Fibroblast of lung (primary cell): ENCODE measurements at regions not wholly inside any gene's neighbourhood (a gene's known extent, or its start where the extent isn't known, plus 50 kb on each side); places are given as distances from the start of the nearest gene placed in this dataset.

Source experiments
- DNase-seq, 2 donors: peaks; one replicate each; pipeline versions ENCODE4 v3.0.0 to v3.0.0-alpha.2; 2010; ENCODE audit warnings: low read depth in 2 of 2
- H2AFZ ChIP-seq: 2 replicates; pipeline ENCODE4 v1.5.1; 2012; ENCODE audit warnings: low read length, control low read depth, inconsistent platforms
- H3K27ac ChIP-seq: 2 replicates; pipeline ENCODE4 v1.5.1; 2011; ENCODE audit warnings: low read length, control low read depth; ENCODE audit not compliant: insufficient read depth
- H3K27me3 ChIP-seq: 2 replicates; pipeline ENCODE4 v1.5.1; 2011; ENCODE audit warnings: mild to moderate bottlenecking, low read length; ENCODE audit not compliant: control insufficient read depth, insufficient read depth
- H3K36me3 ChIP-seq: 2 replicates; pipeline ENCODE4 v1.5.1; 2011; ENCODE audit warnings: low read length; ENCODE audit not compliant: control insufficient read depth, insufficient read depth
- H3K4me1 ChIP-seq: 2 replicates; pipeline ENCODE4 v1.5.1; 2011; ENCODE audit warnings: low read length; ENCODE audit not compliant: control insufficient read depth, insufficient read depth; ENCODE audit errors: extremely low read depth
- H3K4me2 ChIP-seq: 2 replicates; pipeline ENCODE4 v1.5.1; 2011; ENCODE audit warnings: low read length, control low read depth; ENCODE audit not compliant: insufficient read depth; ENCODE audit errors: extremely low read depth
- H3K4me3 ChIP-seq, 4 experiments: fragments of 200-600 bp in 1 of 4; sonication (generic) in 1 of 4; replicated peaks in 1 of 4; 2 replicates each; pipeline ENCODE4 v1.5.1; 2011 to 2016; ENCODE audit warnings: low read length in 4 of 4, low read depth in 3 of 4, mild to moderate bottlenecking in 3 of 4, control low read depth in 2 of 4, inconsistent platforms in 1 of 4, mixed read lengths in 1 of 4; ENCODE audit not compliant: insufficient read depth in 1 of 4; ENCODE audit errors: control extremely low read depth in 1 of 4
- H3K79me2 ChIP-seq: 2 replicates; pipeline ENCODE4 v1.5.1; 2012; ENCODE audit warnings: mild to moderate bottlenecking, low read length, inconsistent platforms; ENCODE audit not compliant: control insufficient read depth, insufficient read depth
- H3K9ac ChIP-seq: 2 replicates; pipeline ENCODE4 v1.5.1; 2011; ENCODE audit warnings: mild to moderate bottlenecking, low read length, control low read depth; ENCODE audit not compliant: insufficient read depth
- H3K9me3 ChIP-seq: 2 replicates; pipeline ENCODE4 v1.5.1; 2012; ENCODE audit warnings: low read depth, low read length; ENCODE audit not compliant: control insufficient read depth, insufficient read depth
- H4K20me1 ChIP-seq: 2 replicates; pipeline ENCODE4 v1.5.1; 2011; ENCODE audit warnings: low read length; ENCODE audit not compliant: control insufficient read depth, insufficient read depth; ENCODE audit errors: extremely low read depth
- EZH2 ChIP-seq: IDR thresholded peaks from 2 replicates; pipeline ENCODE4 v1.5.1; 2012; ENCODE audit warnings: low read length, control low read depth, mild to moderate bottlenecking; ENCODE audit errors: missing control alignments
- TF ChIP-seq, protein P1 (sequence below), 2 donors: IDR thresholded peaks in 1 of 2; conservative IDR thresholded peaks in 1 of 2; 1 replicate in 1 of 2; 2 replicates in 1 of 2; pipeline ENCODE4 v1.5.1; 2011 to 2012; ENCODE audit warnings: low read length in 2 of 2, control low read depth in 1 of 2, inconsistent platforms in 1 of 2, low read depth in 1 of 2, mild to moderate bottlenecking in 1 of 2

- Histone ChIP-seq H3K9me3 (no peaks in the 10 kb centered on the region), H3K27ac (no peak overlapping the region), H3K4me2 (no peak overlapping the region), H4K20me1 (no peaks in the 10 kb centered on the region), H2AFZ (no peak overlapping the region), H3K79me2 (no peaks in the 10 kb centered on the region), H3K4me1 (no peaks in the 10 kb centered on the region), H3K36me3 (no peaks in the 10 kb centered on the region), H3K9ac (no peak overlapping the region), H3K27me3 (no peaks in the 10 kb centered on the region), H3K4me3 (no peak overlapping the region)
- no peak for TF ChIP-seq EZH2
- TF ChIP-seq, protein P1, sequence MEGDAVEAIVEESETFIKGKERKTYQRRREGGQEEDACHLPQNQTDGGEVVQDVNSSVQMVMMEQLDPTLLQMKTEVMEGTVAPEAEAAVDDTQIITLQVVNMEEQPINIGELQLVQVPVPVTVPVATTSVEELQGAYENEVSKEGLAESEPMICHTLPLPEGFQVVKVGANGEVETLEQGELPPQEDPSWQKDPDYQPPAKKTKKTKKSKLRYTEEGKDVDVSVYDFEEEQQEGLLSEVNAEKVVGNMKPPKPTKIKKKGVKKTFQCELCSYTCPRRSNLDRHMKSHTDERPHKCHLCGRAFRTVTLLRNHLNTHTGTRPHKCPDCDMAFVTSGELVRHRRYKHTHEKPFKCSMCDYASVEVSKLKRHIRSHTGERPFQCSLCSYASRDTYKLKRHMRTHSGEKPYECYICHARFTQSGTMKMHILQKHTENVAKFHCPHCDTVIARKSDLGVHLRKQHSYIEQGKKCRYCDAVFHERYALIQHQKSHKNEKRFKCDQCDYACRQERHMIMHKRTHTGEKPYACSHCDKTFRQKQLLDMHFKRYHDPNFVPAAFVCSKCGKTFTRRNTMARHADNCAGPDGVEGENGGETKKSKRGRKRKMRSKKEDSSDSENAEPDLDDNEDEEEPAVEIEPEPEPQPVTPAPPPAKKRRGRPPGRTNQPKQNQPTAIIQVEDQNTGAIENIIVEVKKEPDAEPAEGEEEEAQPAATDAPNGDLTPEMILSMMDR (conservative IDR thresholded peaks at IDR 0.05 in 1 of 2, IDR thresholded peaks at IDR 0.05 in 1 of 2; ENCODE audit: low read depth in 1 of 2, low read length in 2 of 2) = no peak
- no peak for DNase-seq
These were observed 412.2 kb downstream of the INSC start for GRCh38 chr11:15526859-15527450.

DNA sequence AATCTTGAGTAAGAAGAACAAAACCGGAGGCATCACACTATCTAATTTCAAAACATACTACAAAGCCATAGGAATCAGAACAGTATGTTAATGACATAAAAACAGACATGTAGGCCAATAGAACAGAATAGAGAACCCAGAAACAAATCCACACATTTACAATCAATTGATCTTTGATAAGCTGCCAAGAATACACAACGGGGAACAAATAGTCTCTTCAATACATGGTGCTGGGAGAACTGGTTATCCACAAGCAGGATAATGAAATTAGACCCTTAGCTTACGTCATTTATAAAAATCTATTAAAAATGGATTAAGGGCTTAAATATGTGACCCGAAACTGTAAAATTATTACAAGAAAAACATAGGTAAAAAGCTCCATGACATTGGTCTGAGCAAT lies 417.7 kb downstream of the INSC start:
- Histone ChIP-seq H3K27me3 (no peaks in the 10 kb centered on the region), H3K4me1 (no peaks in the 10 kb centered on the region), H3K9me3 (no peaks in the 10 kb centered on the region), H3K27ac (no peak overlapping the region), H3K4me3 (no peak overlapping the region), H3K4me2 (no peak overlapping the region), H2AFZ (no peak overlapping the region), H3K9ac (no peak overlapping the region), H4K20me1 (no peaks in the 10 kb centered on the region), H3K36me3 (no peaks in the 10 kb centered on the region), H3K79me2 (no peaks in the 10 kb centered on the region)
- TF ChIP-seq, protein P1 (conservative IDR thresholded peaks at IDR 0.05 in 1 of 2, IDR thresholded peaks at IDR 0.05 in 1 of 2; ENCODE audit: low read depth in 1 of 2, low read length in 2 of 2) = no peak
- no peak for TF ChIP-seq EZH2
- no peak for DNase-seq

GRCh38 chr11:15534266-15534665 lies 419.5 kb downstream of the INSC start:
- Histone ChIP-seq H3K9me3 (no peaks in the 10 kb centered on the region), H3K27me3 (no peaks in the 10 kb centered on the region), H3K79me2 (no peaks in the 10 kb centered on the region), H3K4me3 (no peak overlapping the region), H3K9ac (no peak overlapping the region), H3K4me1 (no peaks in the 10 kb centered on the region), H3K36me3 (no peaks in the 10 kb centered on the region), H4K20me1 (no peaks in the 10 kb centered on the region), H2AFZ (no peak overlapping the region), H3K4me2 (no peak overlapping the region), H3K27ac (no peak overlapping the region)
- no peak for DNase-seq
- no peak for TF ChIP-seq EZH2
- TF ChIP-seq, protein P1 (conservative IDR thresholded peaks at IDR 0.05 in 1 of 2, IDR thresholded peaks at IDR 0.05 in 1 of 2; ENCODE audit: low read depth in 1 of 2, low read length in 2 of 2) = no peak
